NCI-H748 treated with DMSO at 0.1 percent for 48 hours (cell line): ENCODE measurements at regions not wholly inside any gene's neighbourhood (a gene's known extent, or its start where the extent isn't known, plus 50 kb on each side); places are given as distances from the start of the nearest gene placed in this dataset.
"Not testable (repeated sequence)": the region's sequence is repeated elsewhere in the genome, so short reads cannot be mapped to it uniquely, and the experiment has no call there.

Experiments used
- DNase-seq: peaks from one replicate; lab custom pipeline; 2025; lab: John Stamatoyannopoulos, UW

DNA sequence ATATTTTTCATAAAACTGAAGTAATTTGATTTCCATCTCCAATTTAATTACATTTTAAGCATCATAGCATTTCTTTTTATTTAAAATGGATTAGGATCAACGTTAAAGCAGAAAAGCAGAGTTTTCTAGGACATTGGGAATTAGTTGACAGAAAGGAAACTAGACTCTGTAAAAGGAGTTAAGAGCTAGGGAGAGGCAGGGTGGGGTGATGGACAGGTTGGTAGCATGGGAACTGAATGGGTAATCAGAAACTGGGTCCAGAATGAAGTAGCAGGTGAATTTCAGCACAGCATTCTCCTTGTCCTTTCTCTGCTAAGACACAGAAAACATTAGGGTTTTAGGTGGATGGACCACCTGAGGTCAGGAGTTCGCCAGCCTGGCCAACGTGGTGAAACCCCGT is 97.6 kb downstream of the ANAPC4 start:
- DNase-seq: no peak

DNA sequence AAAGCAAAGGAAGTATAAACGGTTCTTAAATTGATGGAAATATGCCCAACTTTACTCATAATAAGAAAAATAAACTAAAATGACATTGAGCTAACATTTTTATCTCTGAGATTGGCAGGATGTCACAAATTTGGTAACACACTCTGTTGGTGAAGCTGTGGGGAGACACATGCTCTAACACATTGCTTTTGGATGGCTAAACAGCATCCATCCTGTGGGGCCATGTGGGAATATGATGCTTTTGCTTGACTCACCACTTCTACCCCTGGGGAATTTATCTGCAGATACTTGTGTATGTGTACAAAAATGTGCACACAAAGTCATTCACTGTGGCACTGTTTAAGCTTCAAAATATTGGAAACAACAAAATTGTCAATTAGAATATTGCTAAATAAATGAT is 100.2 kb downstream of the ANAPC4 start:
- DNase-seq: no peak

DNA sequence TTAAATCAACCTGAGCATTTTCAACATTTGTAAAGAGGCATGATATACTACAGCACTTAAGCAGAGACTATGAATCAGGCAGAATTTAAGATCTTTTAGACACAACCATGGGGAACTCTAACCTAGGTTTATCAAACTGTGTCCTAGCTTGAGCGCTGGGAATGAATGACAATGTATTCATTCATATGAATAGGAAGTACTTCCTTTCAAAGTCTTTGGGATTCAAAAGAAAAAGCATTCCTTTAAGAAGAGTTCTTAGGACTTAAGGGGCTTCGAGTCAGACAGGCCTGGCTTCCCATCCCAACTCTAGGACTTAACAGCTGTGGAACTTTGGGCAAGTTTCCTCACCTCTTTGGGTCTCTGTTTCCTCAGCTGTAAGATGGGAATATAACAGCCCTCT is 104.6 kb downstream of the ANAPC4 start:
- DNase-seq: no peak

DNA sequence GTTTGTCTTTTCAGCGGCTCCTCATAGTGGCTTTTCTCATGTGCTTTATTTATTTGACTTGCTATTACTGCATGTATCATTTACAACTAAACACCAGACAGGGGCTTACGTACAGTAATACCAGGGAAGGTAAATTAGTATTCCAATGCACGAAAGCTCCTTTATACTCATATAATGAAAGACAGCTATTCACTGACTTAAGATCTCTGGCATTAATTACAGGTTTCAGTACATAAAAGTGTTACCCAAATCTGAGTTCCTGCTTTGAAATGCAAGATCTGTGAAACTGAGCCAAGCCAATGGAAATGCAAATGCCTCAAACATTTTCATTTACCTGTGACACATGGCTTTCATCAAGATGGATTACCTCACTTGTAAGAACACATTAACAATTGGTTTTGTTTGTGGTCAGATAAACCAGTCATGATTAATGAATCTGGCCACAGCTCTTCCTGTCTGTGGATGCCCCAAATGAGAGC is 107.2 kb downstream of the ANAPC4 start:
- peak; percentile 78 for DNase-seq

DNA sequence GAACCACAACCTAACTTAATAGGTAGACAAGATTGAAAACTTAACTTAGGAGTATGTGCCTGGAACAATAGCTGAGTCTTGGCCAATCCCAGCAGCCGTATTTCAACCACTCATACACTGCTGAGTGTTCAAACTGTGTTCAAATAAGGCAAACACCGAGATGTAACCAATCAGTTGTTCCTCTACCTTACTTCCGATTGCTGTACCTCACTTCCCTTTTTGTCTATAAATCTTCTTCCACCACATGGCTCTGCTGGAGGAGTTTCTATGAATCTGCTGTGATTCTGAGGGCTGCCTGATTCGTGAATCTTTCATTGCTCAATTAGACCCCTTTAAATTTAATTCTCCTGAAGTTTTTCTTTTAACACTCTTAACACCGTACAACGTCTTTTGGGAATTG is 108.0 kb downstream of the ANAPC4 start:
- DNase-seq: no peak

DNA sequence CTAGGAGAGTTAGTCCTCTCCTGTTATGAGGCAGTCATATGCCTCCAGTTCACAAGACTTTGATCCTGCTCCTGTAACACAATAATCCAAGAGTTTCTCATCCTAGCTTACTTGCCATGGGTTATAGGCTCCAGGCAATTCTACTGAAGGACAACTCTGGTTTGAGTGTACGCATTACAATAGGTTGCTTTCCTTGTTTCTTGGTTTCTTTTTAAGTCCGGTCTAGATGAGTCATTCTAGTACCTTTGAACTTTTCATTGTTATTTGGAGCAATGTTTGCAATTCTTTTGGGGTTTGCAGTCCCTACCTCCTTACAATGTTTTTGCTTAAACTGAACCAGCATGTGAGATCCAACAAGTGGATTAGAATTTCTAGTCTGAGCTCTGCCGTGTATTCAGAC is 109.1 kb downstream of the ANAPC4 start:
- no peak for DNase-seq

DNA sequence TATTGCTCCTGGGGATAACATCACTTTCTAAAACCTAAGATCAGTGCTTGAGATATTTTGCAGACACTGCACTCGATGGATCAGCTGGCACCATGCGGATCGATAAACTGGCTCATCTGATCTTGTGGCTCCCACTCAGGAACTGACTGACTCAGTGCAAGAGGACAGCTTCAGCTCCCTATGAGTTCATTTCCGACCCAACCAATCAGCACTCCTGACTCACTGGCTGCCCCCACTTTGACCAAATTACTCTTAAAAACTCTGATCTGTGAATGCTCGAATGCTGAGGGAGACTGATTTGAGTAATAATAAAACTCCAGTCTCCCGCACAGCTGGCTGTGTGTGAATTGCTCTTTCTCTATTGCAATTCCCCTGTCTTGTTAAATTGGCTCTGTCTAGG is 110.1 kb downstream of the ANAPC4 start:
- DNase-seq: no peak

DNA sequence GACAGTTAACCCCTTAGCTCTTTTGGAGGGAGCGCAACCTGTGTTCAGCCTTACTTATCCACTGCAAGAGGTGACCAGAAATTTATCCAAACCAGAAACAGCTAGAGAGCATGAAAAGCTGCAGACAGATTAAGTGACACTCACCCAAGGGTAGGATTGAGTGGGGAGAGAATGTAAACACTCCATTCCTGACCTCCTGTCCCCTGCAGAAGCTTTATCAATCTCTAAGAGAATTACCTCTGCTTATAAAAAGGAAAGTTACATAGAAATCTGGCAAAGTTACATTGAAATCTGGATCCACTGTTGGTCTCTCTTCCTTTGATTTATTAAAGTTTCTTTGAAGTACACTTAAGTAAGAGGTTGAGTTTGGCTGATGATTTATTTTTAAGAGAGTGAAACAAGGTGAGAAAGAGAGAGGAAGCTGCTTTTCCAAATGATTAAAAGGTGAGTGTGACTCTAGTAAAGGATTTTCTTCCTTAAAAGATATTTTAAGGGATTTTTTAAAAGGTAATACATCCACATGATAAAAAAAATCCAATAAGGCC is 112.3 kb downstream of the ANAPC4 start:
- DNase-seq: no peak

DNA sequence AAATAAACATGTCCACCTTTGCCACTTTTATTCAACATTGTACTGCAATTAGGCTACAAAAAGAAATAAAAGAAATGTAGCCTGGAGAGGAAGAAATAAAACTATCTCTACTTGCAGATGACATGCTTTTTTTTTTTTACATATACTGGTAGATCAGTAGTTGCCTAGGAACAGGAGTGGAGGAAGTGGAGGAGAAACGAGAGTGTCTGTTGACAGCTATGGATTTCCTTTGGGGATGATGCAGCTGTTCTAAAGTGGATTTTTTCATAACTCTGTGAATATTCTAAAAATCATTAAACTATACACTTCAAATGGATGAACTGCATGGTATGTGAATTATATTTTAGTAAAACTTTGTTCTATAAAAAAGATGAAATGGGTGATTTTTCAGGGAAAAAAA is 116.4 kb downstream of the ANAPC4 start:
- DNase-seq: no peak

DNA sequence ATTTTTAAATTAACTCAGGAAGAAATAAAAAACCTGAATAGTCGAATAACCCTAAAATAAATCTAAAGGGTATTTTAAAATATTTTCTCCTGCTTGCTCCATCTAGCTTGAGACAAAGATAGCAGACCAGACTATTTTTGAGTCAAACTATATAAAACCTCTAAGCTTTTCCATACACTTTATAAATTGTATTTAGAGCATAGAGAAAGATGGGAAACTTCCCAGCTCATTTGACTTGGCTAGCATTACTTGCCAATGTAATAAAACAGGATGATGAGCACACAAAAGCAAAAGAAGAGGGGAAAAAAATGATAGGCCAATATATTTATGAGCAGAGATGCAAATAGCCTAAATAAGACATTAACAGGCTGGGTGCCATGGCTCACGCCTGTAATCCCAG is 117.1 kb downstream of the ANAPC4 start:
- no peak for DNase-seq

DNA sequence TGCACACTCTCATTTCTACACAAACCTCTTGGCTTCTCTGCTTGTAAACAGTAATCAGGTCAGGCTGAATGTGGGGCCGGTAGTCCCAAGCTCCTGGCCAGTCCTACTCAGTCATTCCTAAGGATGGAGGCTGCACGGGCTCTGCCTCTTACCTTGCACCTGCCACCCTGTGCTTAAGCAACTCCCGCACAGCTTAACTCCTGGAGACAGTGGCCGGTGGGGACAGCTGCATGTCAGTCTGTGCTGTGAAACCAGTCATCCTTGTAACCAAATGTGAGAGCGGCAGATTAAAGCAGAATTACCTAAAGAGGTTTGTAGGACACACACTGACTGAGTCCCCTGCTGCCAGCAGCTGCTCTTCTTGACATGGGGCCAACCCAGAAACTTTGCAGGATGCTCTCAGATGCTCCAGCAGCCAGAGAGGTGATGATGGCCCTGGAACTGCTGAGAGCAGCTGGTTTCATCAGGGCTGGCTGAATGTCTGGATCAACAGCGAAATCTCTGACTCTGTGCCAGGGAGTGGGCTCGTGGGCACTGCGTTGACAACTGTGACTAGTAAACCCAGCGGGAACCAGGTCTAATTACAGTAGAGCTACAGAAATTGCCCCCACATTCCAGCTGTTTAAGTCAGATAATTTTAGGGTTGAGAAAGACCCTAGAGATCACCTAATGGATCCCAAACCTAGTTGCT is 123.7 kb downstream of the ANAPC4 start:
- peak; percentile 25 for DNase-seq

DNA sequence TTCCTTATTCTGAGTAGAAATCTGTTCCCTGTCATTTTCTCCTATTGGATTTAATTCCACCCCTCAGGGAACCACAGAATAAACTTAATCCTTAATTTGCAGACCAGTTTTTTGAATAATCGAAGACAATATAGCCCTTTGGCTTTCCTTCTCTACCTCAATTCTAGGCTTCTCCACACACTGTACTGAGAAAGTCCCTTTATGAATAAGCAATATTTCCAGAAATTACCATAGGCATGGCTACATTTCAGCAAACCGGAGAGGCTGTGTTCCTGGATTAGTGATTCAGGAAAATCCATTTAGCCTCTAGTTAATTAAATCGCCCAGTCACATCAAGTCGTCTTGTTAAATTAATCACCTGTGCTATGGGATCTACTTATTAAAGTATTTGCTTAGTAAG is 125.1 kb downstream of the ANAPC4 start:
- no peak for DNase-seq

DNA sequence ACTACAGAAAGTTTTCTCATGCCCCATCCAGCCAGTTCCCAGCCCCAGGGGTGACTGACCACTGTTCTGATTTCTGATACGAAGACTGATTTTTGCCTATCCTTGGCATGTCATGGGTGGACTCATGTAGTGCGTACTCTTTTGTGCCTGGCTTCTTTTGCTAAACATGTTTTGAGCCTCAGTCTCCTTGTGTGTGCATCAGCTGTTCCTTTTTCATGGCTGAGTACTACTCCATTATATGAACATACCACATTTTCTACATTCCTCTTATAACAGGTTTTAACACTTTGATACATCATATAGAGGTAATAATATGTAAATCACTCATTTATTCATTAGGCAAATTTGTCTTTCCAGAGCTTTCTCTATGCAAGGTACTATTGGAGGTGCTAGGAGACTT is 126.7 kb downstream of the ANAPC4 start:
- DNase-seq: no peak

DNA sequence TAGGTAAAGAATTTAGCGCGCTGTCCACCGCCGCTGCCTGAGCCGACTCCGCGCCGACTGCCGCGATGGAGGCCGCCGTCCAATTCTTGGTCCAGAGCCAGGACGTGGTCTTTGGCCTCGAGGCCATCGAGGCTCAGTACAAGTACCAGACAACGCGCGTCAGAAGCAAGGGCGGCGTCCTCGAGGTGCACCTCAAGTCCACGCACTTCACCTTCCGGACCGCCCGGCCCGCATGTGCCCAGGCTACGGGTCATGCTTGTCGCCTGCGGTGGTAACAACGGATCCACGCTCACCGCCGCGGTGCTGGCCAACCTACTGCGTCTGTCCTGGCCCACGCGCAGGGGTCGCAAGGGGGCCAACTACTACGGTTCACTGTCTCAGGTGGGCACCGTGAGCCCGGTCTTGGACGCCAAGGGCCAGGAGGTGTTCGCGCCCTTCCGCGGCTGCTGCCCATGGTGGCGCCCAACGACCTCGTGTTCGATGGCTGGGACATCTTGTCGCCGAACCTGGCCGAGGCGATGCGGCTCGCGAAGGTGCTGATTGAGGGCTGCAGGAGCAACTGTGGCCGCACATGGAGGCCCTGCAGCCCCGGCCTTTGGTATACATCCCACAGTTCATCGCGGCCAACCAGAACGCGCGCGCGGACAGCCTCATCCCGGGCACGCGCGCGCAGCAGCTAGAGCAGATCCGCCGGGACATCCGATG is 128.0 kb downstream of the ANAPC4 start:
- DNase-seq: no peak

DNA sequence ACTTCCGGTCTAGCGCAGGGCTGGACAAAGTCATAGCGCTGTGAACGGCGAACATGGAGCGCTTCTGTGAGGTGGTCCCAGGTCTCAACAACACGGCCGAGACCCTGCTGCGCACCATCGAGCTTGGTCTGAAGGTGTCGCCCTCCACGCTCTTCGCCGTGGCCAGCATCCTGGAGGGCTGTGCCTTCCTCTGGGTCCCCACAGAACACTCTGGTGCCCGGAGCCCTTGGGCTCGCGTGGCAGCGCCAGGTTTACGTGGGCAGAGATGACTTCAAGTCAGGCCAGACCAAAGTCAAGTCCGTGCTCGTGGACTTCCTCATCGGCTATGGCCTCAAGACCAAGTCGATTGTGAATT is 128.6 kb downstream of the ANAPC4 start:
- no peak for DNase-seq

DNA sequence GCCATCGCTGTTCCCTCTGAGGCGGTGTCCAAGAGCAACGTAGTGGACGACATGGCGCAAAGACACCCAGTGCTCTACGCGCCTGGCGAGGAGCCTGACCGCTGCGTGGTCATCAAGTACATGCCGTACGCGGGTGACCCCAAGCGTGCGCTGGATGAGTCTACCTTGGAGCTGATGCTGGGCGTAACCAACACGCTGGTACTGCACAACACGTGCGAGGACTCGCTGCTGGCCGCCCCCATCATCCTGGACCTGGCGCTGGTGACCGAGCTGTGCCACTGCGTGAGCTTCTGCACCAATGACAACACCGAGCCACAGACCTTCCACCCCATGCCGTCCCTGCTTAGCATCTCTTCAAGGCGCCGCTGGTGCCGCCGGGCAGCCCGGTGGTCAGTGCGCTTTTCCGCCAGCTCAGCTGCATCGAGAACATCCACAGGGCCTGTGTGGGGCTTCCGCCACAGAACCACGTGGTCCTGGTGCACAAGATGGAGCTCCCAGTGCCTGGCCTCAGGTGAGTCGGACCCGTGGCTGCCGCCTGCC is 129.0 kb downstream of the ANAPC4 start:
- no peak for DNase-seq

DNA sequence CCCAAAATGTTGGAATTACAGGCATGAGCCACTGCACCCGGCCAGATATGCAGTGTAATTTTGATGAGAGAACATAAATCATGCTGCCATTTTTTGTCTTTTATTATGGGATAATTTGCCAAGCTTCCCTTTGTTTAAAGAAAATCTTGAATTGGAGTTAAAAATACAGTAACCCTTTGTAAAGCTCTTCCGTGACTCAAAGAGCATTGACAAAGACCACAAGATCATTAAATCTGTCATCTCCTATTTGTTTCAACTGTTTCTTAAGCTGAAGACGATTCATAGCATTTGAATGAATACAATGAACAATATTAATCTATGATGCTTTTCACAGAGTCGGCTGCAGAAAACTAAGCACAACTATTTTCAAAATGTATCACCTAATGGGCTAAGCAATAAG is 132.6 kb downstream of the ANAPC4 start:
- DNase-seq: no peak

DNA sequence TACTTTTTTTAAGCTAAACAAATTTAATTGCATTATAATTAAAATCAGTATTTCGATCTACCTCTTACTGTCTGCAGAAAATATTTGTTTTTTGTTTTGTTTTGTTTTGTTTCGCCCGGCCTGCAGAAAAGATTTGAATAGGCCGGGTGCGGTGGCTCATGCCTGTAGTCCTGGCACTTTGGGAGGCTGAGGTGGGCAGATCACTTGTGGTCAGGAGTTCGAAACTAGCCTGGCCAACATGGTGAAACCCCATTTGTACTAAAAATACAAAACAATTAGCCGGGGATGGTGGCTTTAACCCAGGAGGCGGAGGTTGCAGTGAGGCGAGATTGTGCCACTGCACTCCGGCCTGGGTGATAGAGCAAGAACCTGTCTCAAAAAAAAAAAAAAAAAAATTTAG is 134.8 kb downstream of the ANAPC4 start:
- DNase-seq: not testable (repeated sequence)

DNA sequence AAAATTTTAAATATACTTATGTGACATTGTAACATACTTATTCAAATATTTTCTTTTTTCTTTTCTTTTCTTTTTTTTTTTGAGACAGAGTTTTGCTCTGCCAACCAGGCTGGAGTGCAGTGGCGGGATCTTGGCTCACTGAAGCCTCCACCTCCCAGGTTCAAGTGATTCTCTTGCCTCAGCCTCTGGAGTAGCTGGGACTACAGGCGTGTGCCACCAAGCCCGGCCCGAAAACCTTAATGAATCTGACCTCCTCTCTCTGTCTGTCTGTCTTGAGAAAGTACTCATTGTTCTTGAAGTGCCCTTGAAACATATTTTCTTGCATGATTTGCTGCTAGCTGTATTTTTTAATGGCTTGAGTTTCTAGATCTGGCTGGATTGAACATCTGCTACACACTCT is 136.8 kb downstream of the ANAPC4 start:
- no peak for DNase-seq

DNA sequence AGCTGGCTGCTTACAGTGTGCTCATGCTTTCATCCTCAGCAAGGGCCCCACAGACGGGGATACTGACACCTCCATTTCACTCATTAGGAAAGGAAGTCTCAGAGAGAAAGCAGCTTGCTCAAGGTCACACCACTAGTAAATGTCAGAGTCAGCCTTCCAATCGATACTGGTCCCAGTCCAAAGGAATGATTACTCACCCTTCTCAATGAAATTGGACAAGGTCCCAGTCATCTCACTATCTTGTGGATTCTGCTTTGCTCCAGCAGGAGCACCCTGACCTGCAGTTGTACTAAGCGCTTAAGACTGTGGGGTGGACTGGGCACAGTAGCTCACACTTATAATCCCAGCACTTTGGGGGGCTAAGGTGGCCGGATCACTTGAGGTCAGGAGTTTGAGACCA is 132.2 kb upstream of the SLC34A2 start:
- DNase-seq: no peak

DNA sequence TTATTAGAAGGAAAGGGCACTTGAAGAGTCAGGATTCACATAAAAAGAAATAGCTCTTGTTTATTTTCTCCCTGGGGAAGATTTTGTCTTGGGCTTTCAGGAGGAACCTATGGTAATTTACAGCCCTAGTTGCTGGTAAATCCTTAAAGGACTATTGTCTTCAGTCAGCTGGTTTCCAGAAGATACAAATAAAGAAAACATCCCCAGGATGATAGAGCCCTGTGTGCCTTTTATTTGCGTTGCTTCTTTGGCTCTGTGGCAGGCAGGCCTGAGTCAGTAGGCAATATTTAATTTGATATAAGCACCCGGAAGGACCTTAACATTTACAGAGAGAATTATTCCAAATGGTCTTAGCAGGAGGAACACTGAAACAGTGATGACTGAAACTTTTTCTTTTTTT is 131.0 kb upstream of the SLC34A2 start:
- no peak for DNase-seq

DNA sequence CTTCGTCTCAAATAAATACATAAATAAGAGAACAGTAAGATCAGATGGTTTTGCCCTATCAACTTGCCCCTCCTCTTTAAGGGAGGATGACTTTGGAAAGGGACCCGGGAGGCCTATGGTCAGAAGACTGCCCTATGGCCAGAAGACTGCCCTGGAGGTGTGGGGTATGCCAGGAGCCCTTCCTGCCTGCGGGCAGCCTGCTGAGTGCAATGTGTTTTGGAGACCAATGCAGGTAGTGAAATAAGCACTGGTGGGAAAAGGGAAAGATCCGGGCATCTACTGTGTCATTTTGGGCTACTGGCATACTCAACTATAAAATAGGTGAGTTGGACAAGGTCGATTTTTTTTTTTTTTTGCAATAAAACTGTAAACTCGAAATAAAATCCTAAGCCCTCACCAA is 129.8 kb upstream of the SLC34A2 start:
- no peak for DNase-seq

DNA sequence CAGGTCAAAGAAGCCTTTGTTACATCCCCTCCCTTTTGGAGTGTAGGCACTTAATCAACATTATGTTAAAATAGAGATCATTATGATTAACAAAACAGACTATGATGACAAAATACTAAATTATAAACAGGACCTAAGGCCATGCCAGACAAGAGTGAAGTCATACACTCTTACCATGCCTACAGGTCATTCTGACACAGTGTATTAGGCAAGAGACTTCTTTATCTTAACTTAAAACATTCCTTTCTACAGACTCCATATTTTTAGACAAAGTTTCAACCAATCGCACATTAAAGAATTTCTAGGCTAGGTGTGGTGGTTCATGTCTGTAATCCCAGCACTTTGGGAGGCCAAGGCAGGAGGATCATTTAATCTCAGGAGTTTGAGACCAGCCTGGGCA is 128.6 kb upstream of the SLC34A2 start:
- no peak for DNase-seq
